DND-41 (cell line): ENCODE measurements at regions not wholly inside any gene's neighbourhood (a gene's known extent, or its start where the extent isn't known, plus 50 kb on each side); places are given as distances from the start of the nearest gene placed in this dataset.

ENCODE experiments used
- ATAC-seq: fragments of 200-7000 bp; cut with Tn5 transposase; 3 replicates; pipeline ENCODE4 v1.9.1; 2021; ENCODE audit warnings: low read depth; ENCODE audit not compliant: insufficient read depth
- DNase-seq: peaks from one replicate; pipeline ENCODE4 v3.0.0-alpha.2; 2020
- H2AFZ ChIP-seq: 2 replicates; pipeline ENCODE4 v1.6.0; 2012; ENCODE audit warnings: low read depth, low read length
- H3K27ac ChIP-seq: 2 replicates; pipeline ENCODE4 v1.5.1; 2012; ENCODE audit warnings: low read length, inconsistent platforms
- H3K27me3 ChIP-seq: fragments of 200-600 bp; sonication (generic); 2 replicates; pipeline ENCODE4 v1.6.0; 2012; ENCODE audit warnings: low read length, mild to moderate bottlenecking, inconsistent platforms; ENCODE audit not compliant: insufficient read depth, poor library complexity
- H3K36me3 ChIP-seq: 2 replicates; pipeline ENCODE4 v1.5.1; 2012; ENCODE audit warnings: low read length, inconsistent platforms; ENCODE audit not compliant: insufficient read depth
- H3K4me1 ChIP-seq: 2 replicates; pipeline ENCODE4 v1.5.1; 2012; ENCODE audit warnings: mild to moderate bottlenecking, low read length; ENCODE audit not compliant: insufficient read depth
- H3K4me2 ChIP-seq: 2 replicates; pipeline ENCODE4 v1.6.0; 2012; ENCODE audit warnings: mild to moderate bottlenecking, moderate library complexity, low read length, inconsistent platforms; ENCODE audit not compliant: insufficient read depth
- H3K4me3 ChIP-seq, 2 experiments: fragments of 200-600 bp in 1 of 2; shearing (Covaris generic) in 1 of 2; 2 replicates each; pipeline ENCODE4 v1.5.1; 2012 to 2016; ENCODE audit warnings: inconsistent platforms in 2 of 2, low read length in 2 of 2, mild to moderate bottlenecking in 2 of 2, low read depth in 1 of 2, moderate library complexity in 1 of 2
- H3K79me2 ChIP-seq: 2 replicates; pipeline ENCODE4 v1.6.0; 2012; ENCODE audit warnings: low read length, inconsistent platforms; ENCODE audit not compliant: insufficient read depth
- H3K9ac ChIP-seq: 2 replicates; pipeline ENCODE4 v1.6.0; 2012; ENCODE audit warnings: low read depth, mild to moderate bottlenecking, inconsistent platforms, low read length, moderate library complexity
- H3K9me3 ChIP-seq: 2 replicates; pipeline ENCODE4 v1.5.1; 2012; ENCODE audit warnings: low read length, moderate library complexity, mild to moderate bottlenecking, inconsistent platforms; ENCODE audit not compliant: insufficient read depth, severe bottlenecking
- H4K20me1 ChIP-seq: 2 replicates; pipeline ENCODE4 v1.6.0; 2012; ENCODE audit warnings: low read length; ENCODE audit not compliant: insufficient read depth
- EZH2 ChIP-seq: IDR thresholded peaks from 3 replicates; pipeline ENCODE4 v1.6.1; 2012; ENCODE audit warnings: borderline replicate concordance, low read depth, mild to moderate bottlenecking, moderate library complexity, low read length, inconsistent platforms; ENCODE audit not compliant: severe bottlenecking
- TF ChIP-seq, protein P1 (sequence below): IDR thresholded peaks from 2 replicates; pipeline ENCODE4 v1.5.1; 2012; ENCODE audit warnings: borderline replicate concordance, low read length, moderate library complexity, mild to moderate bottlenecking; ENCODE audit not compliant: poor library complexity, severe bottlenecking; ENCODE audit errors: extremely low read depth

DNA sequence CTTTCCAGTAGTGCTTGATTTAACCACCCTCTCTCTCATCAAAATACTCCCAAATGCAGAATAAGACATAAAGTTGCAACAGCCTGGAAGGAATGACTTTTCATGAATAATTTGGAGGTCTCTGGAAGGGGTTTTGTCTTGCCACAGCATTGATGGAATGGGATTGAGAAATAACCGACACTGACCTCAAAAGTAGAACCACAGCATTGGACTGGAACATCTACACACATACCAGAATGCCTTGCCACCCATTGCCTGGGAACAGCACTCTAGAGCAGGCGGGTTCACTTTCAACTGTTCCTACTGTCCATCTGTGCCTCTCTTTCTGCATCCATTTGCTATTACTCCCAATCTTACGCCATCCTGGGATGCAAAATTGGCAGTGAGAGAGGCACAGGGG is 149.1 kb upstream of the USP24 start:
- Histone ChIP-seq H3K4me1 (peaks cover 44% of the 10 kb centered on the region), H3K9ac (no peak overlapping the region; the same call in 1 of the 2 replicates), H2AFZ (no peak overlapping the region), H3K27me3 (no peaks in the 10 kb centered on the region), H3K36me3 (no peaks in the 10 kb centered on the region), H3K4me3 (no peak overlapping the region), H3K4me2 (0 out of 2 replicates have a peak overlapping the region, but pooled peaks have one; percentile 34), H3K9me3 (no peaks in the 10 kb centered on the region), H4K20me1 (no peaks in the 10 kb centered on the region), H3K27ac (peak overlapping the region; percentile 88), H3K79me2 (no peaks in the 10 kb centered on the region)
- DNase-seq (no peak), ATAC-seq (no peak)
- TF ChIP-seq, protein P1, sequence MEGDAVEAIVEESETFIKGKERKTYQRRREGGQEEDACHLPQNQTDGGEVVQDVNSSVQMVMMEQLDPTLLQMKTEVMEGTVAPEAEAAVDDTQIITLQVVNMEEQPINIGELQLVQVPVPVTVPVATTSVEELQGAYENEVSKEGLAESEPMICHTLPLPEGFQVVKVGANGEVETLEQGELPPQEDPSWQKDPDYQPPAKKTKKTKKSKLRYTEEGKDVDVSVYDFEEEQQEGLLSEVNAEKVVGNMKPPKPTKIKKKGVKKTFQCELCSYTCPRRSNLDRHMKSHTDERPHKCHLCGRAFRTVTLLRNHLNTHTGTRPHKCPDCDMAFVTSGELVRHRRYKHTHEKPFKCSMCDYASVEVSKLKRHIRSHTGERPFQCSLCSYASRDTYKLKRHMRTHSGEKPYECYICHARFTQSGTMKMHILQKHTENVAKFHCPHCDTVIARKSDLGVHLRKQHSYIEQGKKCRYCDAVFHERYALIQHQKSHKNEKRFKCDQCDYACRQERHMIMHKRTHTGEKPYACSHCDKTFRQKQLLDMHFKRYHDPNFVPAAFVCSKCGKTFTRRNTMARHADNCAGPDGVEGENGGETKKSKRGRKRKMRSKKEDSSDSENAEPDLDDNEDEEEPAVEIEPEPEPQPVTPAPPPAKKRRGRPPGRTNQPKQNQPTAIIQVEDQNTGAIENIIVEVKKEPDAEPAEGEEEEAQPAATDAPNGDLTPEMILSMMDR = no peak
- TF ChIP-seq EZH2 = no peak

DNA sequence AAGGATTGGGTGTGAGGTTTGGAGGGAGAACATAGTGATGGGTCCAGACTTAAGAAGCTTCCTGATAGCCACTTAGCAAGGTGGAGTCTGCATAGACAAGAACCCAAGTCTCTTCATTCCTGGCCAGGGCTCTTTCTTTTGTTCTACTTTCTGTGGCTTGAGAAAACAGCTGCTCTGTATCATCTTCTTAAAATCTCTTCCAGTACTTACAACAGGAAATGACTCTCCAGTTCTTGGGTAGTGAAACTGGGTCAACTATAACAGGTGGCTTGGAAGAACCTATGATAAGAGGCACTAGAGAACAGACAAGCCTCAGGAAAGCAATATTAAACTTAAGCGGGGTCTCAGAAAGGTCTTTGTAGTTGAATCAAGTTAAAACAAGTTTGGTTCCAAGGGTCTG is 148.1 kb upstream of the USP24 start:
- peak overlapping the region; percentile 37 for H2AFZ ChIP-seq
- DNase-seq (peak; percentile 67), ATAC-seq (peak; percentile 98)
- peak overlapping the region; percentile 36; the same call in 1 of the 2 replicates for H3K9ac ChIP-seq
- no peaks in the 10 kb centered on the region for H3K36me3 ChIP-seq
- peak overlapping the region; percentile 88 for H3K27ac ChIP-seq
- no peak overlapping the region for H3K4me3 ChIP-seq
- H3K9me3 ChIP-seq = no peaks in the 10 kb centered on the region
- no peaks in the 10 kb centered on the region for H3K27me3 ChIP-seq
- H3K79me2 ChIP-seq = no peaks in the 10 kb centered on the region
- no peaks in the 10 kb centered on the region for H4K20me1 ChIP-seq
- TF ChIP-seq, protein P1 = no peak
- no peak for TF ChIP-seq EZH2
- H3K4me2 ChIP-seq = peak overlapping the region; percentile 35
- peaks cover 44% of the 10 kb centered on the region for H3K4me1 ChIP-seq

DNA sequence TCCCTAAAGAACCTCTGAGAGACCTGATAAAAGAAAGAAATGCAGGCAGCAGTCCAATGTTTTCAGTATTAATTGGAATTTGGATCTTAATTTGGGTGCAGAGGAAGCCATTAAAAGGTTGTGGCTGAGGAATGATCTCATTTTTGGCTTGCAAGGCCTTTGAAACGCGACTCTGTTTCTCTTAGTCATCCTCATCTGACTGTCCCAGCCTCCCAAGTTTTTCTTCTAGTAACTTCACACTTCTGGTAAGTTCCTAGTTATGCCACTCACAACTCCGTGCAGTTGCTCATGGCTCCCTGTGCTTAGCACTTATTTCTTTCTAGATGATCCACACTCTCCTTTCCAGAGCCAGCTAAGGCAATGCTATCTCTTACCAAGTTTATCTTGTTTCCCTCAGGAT is 147.4 kb upstream of the USP24 start:
- DNase-seq = peak; percentile 18
- H3K79me2 ChIP-seq = no peaks in the 10 kb centered on the region
- no peaks in the 10 kb centered on the region for H3K27me3 ChIP-seq
- peaks cover 44% of the 10 kb centered on the region for H3K4me1 ChIP-seq
- peak overlapping the region; percentile 36; the same call in 1 of the 2 replicates for H3K9ac ChIP-seq
- peak overlapping the region; percentile 35 for H3K4me2 ChIP-seq
- H3K4me3 ChIP-seq = no peak overlapping the region; a peak in 1 of 4 replicates
- H3K36me3 ChIP-seq = no peaks in the 10 kb centered on the region
- TF ChIP-seq EZH2 = no peak
- TF ChIP-seq, protein P1 = no peak
- H4K20me1 ChIP-seq = no peaks in the 10 kb centered on the region
- H3K9me3 ChIP-seq = no peaks in the 10 kb centered on the region
- H3K27ac ChIP-seq = peak overlapping the region; percentile 88
- peak overlapping the region; percentile 37; the same call in 1 of the 2 replicates for H2AFZ ChIP-seq
- no peak for ATAC-seq
